ENCODE measurements at regions not wholly inside any gene's neighbourhood (a gene's known extent, or its start where the extent isn't known, plus 50 kb on each side); places are given as distances from the start of the nearest gene placed in this dataset.
"Not testable (repeated sequence)": the region's sequence is repeated elsewhere in the genome, so short reads cannot be mapped to it uniquely, and the experiment has no call there.

DNA sequence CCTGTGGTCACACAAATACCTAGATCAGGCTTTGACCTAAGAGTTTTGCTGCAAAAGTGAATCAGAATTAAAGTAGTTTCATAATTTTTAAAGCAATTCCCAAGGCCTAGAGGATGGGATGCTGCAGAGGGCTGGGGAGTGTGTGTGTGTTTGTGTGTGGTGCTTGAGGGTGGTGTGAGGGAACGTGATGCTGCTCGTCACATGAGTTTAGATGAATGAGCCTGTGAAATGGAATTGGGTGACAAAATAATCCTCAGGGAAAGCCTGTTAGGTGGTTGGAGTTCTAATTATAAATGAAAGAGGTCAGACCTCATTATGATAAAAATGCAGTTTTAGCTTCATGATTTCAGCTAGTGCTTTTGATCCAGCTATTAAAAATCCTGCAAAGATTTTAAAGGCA lies 87.5 kb upstream of the TMEM170B start:
- DNase-seq: no peak

GRCh38 chr6:11449408-11449807 lies 88.1 kb upstream of the TMEM170B start:
- no peak for DNase-seq

- DNase-seq: no peak
Observed at GRCh38 chr6:11448038-11448437, 89.5 kb upstream of the TMEM170B start.

DNA sequence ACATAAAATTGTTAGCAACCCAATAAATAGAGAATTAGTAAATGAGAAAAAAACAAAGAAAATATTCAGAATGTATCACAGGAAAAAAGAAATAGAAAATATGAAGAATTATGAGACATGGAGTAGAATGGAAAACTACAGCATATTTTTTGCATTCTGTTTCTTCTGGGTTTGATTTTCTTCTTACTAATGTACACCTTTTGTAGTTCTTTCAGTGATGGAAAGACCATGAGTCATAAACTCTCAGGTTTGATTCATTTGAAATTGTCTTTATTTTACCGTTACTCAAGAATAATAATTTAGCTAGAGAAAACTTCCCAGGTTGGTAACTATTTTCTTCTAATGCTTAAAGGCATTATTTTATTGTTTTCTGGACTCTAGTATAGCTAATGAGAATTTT lies 90.3 kb upstream of the TMEM170B start:
- DNase-seq: no peak

- DNase-seq: no peak
Observed at GRCh38 chr6:11445146-11445545, 92.4 kb upstream of the TMEM170B start.

GRCh38 chr6:11443125-11443524 lies 94.4 kb upstream of the TMEM170B start:
- DNase-seq: not testable (repeated sequence)

DNA sequence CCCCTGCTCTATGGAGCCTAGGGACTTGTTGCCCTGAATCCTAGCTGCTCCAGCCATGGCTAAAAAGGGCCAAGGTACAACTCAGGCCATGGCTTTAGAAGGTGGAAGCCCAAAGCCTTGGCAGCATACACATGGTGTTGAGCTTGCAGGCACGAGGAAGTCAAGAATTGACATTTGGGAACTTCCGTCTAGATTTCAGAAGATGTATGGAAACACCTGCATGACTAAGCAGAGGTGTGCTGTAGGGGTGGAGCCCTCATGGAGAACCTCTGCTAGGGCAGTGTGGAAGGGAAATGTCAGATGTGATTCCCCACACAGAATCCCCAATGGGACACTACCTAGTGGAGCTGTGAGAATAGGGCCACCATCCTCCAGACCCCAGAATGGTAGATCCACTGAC lies 95.1 kb upstream of the TMEM170B start:
- no peak for DNase-seq

- DNase-seq: no peak
Observed at GRCh38 chr6:11439876-11440275, 97.7 kb upstream of the TMEM170B start.

GRCh38 chr6:11439017-11439420 lies 98.5 kb upstream of the TMEM170B start:
- no peak for DNase-seq

GRCh38 chr6:11437824-11438459 lies 99.6 kb upstream of the TMEM170B start:
- no peak for DNase-seq

- no peak for DNase-seq
Observed at GRCh38 chr6:11436508-11437096, 100.9 kb upstream of the TMEM170B start.

GRCh38 chr6:11434565-11435326 lies 102.8 kb upstream of the TMEM170B start:
- DNase-seq: no peak

GRCh38 chr6:11433860-11434259 lies 103.7 kb upstream of the TMEM170B start:
- no peak for DNase-seq

DNA sequence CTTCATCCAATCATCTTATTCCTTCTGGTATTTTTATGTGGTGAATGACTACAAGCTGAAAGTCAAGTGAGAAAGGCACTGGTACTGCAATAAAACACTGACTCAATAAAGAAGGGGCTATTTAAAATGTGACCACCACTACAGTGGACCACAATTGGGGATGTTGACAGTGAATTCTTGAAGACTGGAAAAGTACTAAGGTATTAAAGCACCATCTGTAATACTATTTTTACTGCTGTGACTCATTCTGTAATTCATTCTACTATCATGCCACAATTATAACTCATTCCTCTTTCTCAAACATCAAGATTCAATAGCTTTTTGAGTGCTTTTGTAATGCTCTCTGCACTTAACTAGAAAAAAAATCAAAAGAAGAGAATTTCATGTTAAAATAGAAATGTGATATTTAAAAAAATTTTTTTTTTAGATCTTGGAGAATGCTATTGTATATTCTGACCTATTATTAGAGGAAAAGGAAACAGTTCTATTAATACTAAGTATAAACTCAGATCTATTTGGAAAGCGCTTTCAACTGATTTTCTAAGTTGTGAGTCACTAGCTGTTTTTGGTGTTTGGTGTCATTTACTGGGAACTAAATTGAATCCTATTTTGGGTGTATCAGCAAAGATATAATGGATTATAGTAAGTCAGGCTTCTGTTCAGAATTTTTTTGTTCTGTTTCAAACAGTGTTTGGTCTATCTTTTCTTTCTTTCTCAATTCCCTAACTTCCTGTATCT lies 104.7 kb upstream of the TMEM170B start:
- no peak for DNase-seq

DNA sequence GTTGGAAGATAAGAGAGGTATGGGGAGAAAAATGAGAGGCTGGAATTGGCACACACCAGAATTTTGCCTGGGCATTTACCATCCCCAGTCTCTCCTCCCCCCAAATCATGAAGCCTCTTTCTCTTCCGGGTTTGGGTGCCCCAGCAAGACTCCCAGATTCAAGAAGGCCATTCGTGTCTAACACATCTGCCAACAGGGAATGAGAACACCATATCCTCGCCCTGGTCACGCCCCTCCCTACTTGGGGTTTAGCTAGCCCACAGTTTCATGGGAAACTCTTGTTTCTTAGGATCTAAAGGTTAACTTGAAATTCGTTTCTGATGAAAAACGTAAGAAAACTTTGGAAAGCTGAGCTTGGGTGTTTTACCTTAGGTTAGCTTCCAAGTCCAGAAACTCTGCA lies 105.5 kb upstream of the TMEM170B start:
- no peak for DNase-seq

- no peak for DNase-seq
Observed at GRCh38 chr6:11431455-11431937, 106.1 kb upstream of the TMEM170B start.

GRCh38 chr6:11430036-11430435 lies 107.5 kb upstream of the TMEM170B start:
- DNase-seq: no peak

DNA sequence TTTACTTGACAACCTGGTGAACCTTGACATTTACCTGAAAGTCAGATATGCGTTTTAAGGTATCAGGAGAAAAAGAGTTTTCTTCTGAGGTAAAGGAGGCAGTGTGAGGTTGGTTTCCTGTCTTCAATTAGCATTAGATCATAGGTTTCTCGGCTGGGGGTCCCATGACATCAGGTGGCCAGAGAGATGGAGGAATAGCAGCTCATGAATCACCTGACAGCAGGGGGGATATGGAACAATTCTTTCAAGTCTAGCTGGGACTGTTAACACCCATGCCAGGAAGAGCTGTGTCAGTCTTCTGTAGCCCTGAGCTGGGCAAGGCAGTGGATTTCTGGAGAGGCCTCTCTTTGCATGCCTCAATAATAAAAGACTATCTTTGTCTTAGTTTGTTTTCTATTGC lies 108.0 kb upstream of the TMEM170B start:
- DNase-seq: no peak

DNA sequence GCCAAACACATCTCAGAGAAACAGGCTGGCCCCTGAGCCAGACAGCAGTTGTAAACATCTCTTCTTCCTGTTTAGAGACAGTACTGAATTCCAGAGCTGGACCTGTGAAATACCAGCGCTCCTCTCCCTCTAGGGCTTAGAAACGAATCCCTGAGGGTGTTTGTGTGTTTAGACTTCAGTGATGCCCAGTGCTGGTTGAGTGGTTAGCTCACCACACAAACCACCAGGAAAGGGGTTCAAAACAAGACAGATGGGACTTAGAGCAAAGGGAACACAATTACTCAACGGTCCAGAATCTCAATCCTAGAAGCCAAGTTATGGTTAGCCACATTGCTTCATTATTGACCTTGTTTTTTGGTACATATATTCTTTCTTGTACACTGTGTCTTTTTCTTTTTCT lies 108.7 kb upstream of the TMEM170B start:
- no peak for DNase-seq

- DNase-seq: no peak
Observed at GRCh38 chr6:11428371-11428770, 109.2 kb upstream of the TMEM170B start.

DNA sequence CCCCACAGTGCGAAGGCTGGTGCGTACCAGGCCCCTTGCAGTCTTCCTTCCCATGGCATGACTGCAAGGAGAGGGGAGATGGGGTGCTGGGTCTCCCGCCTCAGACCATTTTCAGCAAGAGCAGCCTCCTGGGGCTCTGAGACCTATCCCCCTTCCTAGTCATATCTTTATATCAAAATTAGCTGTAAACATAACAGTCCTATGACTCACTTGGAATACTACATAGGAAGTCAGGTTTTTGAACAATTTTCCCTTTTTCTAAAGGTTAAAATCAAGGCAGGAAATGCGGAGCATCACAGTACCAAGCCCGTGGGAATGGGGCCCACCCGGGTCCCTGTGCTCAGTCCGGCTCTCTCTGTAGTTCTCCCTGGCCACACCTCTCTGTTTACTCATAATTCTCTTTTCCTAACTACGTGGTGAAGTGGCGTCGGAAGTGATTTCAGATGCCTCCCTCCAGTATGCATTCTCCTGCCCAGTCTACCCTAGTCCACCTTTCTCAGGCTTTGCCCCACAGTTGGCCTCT lies 109.8 kb upstream of the TMEM170B start:
- DNase-seq: no peak

DNA sequence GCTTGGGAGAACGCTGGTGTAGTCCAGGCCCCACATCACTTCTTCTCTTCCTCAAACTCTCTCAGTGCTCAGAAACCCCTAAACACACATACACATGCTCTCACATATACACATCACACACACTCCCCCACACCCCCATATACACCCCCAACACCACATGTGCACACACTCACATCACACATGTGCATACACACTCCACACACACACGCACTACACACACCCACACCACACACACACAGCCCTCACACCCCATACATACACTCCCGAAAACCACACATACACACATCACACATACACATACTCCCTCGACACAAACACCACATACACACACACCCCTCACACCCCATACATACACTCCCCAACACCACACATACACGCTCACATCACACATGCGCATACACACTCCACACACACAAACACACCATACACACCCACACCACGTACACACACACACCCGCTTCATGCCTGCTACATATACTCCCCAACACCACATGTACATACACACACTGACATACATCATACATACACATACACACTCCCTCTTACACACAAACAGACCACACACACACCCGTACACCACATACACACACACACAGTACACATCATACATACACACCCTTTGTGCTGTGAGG lies 110.3 kb upstream of the TMEM170B start:
- DNase-seq: no peak

GRCh38 chr6:11426571-11426970 lies 111.0 kb upstream of the TMEM170B start:
- DNase-seq: no peak
